PC-9 (cell line): ENCODE measurements at regions not wholly inside any gene's neighbourhood (a gene's known extent, or its start where the extent isn't known, plus 50 kb on each side); places are given as distances from the start of the nearest gene placed in this dataset.

Source experiments
- EZH2 ChIP-seq: fragments of 200-600 bp; sonication (generic); IDR thresholded peaks from 2 replicates; pipeline ENCODE4 v1.8.0; 2017; ENCODE audit warnings: antibody characterized with exemption, low read depth
- TF ChIP-seq, protein P1 (sequence below): fragments of 200-600 bp; sonication (generic); conservative IDR thresholded peaks from 2 replicates; pipeline ENCODE4 v1.6.1; 2017; ENCODE audit warnings: mixed run types, antibody characterized with exemption, mild to moderate bottlenecking, moderate library complexity

DNA sequence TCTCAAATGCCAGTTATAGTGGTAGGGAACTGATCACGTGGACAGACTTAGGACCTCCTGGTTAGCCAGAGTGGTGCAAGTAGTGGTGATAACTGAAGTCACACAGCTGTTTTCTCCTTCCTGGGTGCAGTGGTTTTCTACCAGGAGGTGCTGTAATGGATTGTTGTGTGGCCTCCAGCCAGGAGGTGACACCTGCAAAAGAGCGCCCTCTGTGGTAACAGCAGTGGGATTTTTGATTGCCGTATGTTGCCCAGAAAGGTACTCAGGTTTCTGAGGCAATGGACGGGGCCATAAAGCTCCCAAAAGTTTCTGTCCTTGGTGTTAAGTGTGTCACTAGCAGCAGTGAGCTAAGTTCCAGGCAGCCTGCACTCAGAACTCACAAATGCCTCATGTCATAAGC lies 1358.1 kb upstream of the DDX18 start:
- TF ChIP-seq EZH2 = no peak
- TF ChIP-seq, protein P1, sequence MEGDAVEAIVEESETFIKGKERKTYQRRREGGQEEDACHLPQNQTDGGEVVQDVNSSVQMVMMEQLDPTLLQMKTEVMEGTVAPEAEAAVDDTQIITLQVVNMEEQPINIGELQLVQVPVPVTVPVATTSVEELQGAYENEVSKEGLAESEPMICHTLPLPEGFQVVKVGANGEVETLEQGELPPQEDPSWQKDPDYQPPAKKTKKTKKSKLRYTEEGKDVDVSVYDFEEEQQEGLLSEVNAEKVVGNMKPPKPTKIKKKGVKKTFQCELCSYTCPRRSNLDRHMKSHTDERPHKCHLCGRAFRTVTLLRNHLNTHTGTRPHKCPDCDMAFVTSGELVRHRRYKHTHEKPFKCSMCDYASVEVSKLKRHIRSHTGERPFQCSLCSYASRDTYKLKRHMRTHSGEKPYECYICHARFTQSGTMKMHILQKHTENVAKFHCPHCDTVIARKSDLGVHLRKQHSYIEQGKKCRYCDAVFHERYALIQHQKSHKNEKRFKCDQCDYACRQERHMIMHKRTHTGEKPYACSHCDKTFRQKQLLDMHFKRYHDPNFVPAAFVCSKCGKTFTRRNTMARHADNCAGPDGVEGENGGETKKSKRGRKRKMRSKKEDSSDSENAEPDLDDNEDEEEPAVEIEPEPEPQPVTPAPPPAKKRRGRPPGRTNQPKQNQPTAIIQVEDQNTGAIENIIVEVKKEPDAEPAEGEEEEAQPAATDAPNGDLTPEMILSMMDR = no peak
